Astrocyte (in vitro differentiated cells and primary cell): ENCODE measurements at regions not wholly inside any gene's neighbourhood (a gene's known extent, or its start where the extent isn't known, plus 50 kb on each side); places are given as distances from the start of the nearest gene placed in this dataset.

Experiments used
- CTCF ChIP-seq: IDR thresholded peaks from 2 replicates; pipeline ENCODE4 v1.5.1; 2011; ENCODE audit warnings: low read depth, mild to moderate bottlenecking, inconsistent platforms, low read length, moderate library complexity; ENCODE audit not compliant: insufficient read depth
- EZH2 ChIP-seq: IDR thresholded peaks from 2 replicates; pipeline ENCODE4 v1.6.1; 2012; ENCODE audit warnings: mild to moderate bottlenecking, low read length, inconsistent platforms; ENCODE audit not compliant: insufficient read depth

GRCh38 chr7:41416208-41416595, 286.7 kb downstream of the INHBA start:
- no peak for TF ChIP-seq CTCF
- TF ChIP-seq EZH2, result no peak
